ENCODE measurements at regions not wholly inside any gene's neighbourhood (a gene's known extent, or its start where the extent isn't known, plus 50 kb on each side); places are given as distances from the start of the nearest gene placed in this dataset.

- no peak for DNase-seq (ENCODE audit: low read depth in 6 of 9, low spot score in 9 of 9)
- Histone ChIP-seq H3K4me1 (ENCODE audit: control insufficient read depth in 2 of 2, insufficient read depth in 2 of 2, low read length in 2 of 2) (no peaks in the 10 kb centered on the region), H3K27ac (ENCODE audit: low read depth in 1 of 2, low read length in 1 of 2) (no peak overlapping the region), H3K4me3 (ENCODE audit: low read length in 2 of 2) (no peak overlapping the region), H3K9me3 (ENCODE audit: control insufficient read depth in 2 of 2, insufficient read depth in 1 of 2, low read length in 1 of 2) (no peaks in the 10 kb centered on the region), H3K27me3 (ENCODE audit: control insufficient read depth in 2 of 2, insufficient read depth in 1 of 2, low read length in 1 of 2) (no peaks in the 10 kb centered on the region), H3K36me3 (ENCODE audit: control insufficient read depth in 2 of 2, insufficient read depth in 2 of 2, low read length in 1 of 2) (no peaks in the 10 kb centered on the region)
- 82% methylated on average over 2 of the region's 2 CpGs for WGBS
Measured at GRCh38 chr5:93082981-93083380, 498.0 kb downstream of the NR2F1-AS1 start.

GRCh38 chr5:93079046-93079445, 502.0 kb downstream of the NR2F1-AS1 start:
- no peaks in the 10 kb centered on the region for H3K4me1 ChIP-seq (ENCODE audit: control insufficient read depth in 2 of 2, insufficient read depth in 2 of 2, low read length in 2 of 2)
- no peak overlapping the region for H3K4me3 ChIP-seq (ENCODE audit: low read length in 2 of 2)
- no peak for DNase-seq (ENCODE audit: low read depth in 6 of 9, low spot score in 9 of 9)
- 58% methylated on average over 2 of the region's 2 CpGs for WGBS
- H3K27ac ChIP-seq (ENCODE audit: low read depth in 1 of 2, low read length in 1 of 2) = no peak overlapping the region
- no peaks in the 10 kb centered on the region for H3K27me3 ChIP-seq (ENCODE audit: control insufficient read depth in 2 of 2, insufficient read depth in 1 of 2, low read length in 1 of 2)
- no peaks in the 10 kb centered on the region for H3K36me3 ChIP-seq (ENCODE audit: control insufficient read depth in 2 of 2, insufficient read depth in 2 of 2, low read length in 1 of 2)
- no peaks in the 10 kb centered on the region for H3K9me3 ChIP-seq (ENCODE audit: control insufficient read depth in 2 of 2, insufficient read depth in 1 of 2, low read length in 1 of 2)

- H3K4me1 ChIP-seq (ENCODE audit: control insufficient read depth in 2 of 2, insufficient read depth in 2 of 2, low read length in 2 of 2) = no peaks in the 10 kb centered on the region
- H3K27me3 ChIP-seq (ENCODE audit: control insufficient read depth in 2 of 2, insufficient read depth in 1 of 2, low read length in 1 of 2) = no peaks in the 10 kb centered on the region
- no peak overlapping the region for H3K4me3 ChIP-seq (ENCODE audit: low read length in 2 of 2)
- no peak overlapping the region for H3K27ac ChIP-seq (ENCODE audit: low read depth in 1 of 2, low read length in 1 of 2)
- no peaks in the 10 kb centered on the region for H3K9me3 ChIP-seq (ENCODE audit: control insufficient read depth in 2 of 2, insufficient read depth in 1 of 2, low read length in 1 of 2)
- H3K36me3 ChIP-seq (ENCODE audit: control insufficient read depth in 2 of 2, insufficient read depth in 2 of 2, low read length in 1 of 2) = no peaks in the 10 kb centered on the region
- DNase-seq (ENCODE audit: low read depth in 6 of 9, low spot score in 9 of 9) = no peak
- WGBS = 64% methylated on average over 11 of the region's 11 CpGs
Measured at GRCh38 chr5:93078082-93079038, 502.7 kb downstream of the NR2F1-AS1 start.

GRCh38 chr5:93076566-93076965, 504.5 kb downstream of the NR2F1-AS1 start:
- no peak overlapping the region for H3K4me3 ChIP-seq (ENCODE audit: low read length in 2 of 2)
- no peaks in the 10 kb centered on the region for H3K9me3 ChIP-seq (ENCODE audit: control insufficient read depth in 2 of 2, insufficient read depth in 1 of 2, low read length in 1 of 2)
- WGBS = 95% methylated on average over 4 of the region's 4 CpGs
- H3K27ac ChIP-seq (ENCODE audit: low read depth in 1 of 2, low read length in 1 of 2) = no peak overlapping the region
- DNase-seq (ENCODE audit: low read depth in 6 of 9, low spot score in 9 of 9) = no peak
- H3K4me1 ChIP-seq (ENCODE audit: control insufficient read depth in 2 of 2, insufficient read depth in 2 of 2, low read length in 2 of 2) = no peaks in the 10 kb centered on the region
- H3K27me3 ChIP-seq (ENCODE audit: control insufficient read depth in 2 of 2, insufficient read depth in 1 of 2, low read length in 1 of 2) = no peaks in the 10 kb centered on the region
- H3K36me3 ChIP-seq (ENCODE audit: control insufficient read depth in 2 of 2, insufficient read depth in 2 of 2, low read length in 1 of 2) = no peaks in the 10 kb centered on the region

- Histone ChIP-seq H3K4me3 (ENCODE audit: low read length in 2 of 2) (no peak overlapping the region), H3K36me3 (ENCODE audit: control insufficient read depth in 2 of 2, insufficient read depth in 2 of 2, low read length in 1 of 2) (no peaks in the 10 kb centered on the region), H3K4me1 (ENCODE audit: control insufficient read depth in 2 of 2, insufficient read depth in 2 of 2, low read length in 2 of 2) (no peaks in the 10 kb centered on the region), H3K27me3 (ENCODE audit: control insufficient read depth in 2 of 2, insufficient read depth in 1 of 2, low read length in 1 of 2) (no peaks in the 10 kb centered on the region), H3K9me3 (ENCODE audit: control insufficient read depth in 2 of 2, insufficient read depth in 1 of 2, low read length in 1 of 2) (no peaks in the 10 kb centered on the region), H3K27ac (ENCODE audit: low read depth in 1 of 2, low read length in 1 of 2) (no peak overlapping the region)
- no peak for DNase-seq (ENCODE audit: low read depth in 6 of 9, low spot score in 9 of 9)
- WGBS = 92% methylated on average over 2 of the region's 2 CpGs
Measured at GRCh38 chr5:93076096-93076495, 504.9 kb downstream of the NR2F1-AS1 start.

- H3K4me3 ChIP-seq (ENCODE audit: low read length in 2 of 2) = no peak overlapping the region
- H3K27ac ChIP-seq (ENCODE audit: low read depth in 1 of 2, low read length in 1 of 2) = no peak overlapping the region
- no peak for DNase-seq (ENCODE audit: low read depth in 6 of 9, low spot score in 9 of 9)
- WGBS = 97% methylated on average over 4 of the region's 4 CpGs
- H3K4me1 ChIP-seq (ENCODE audit: control insufficient read depth in 2 of 2, insufficient read depth in 2 of 2, low read length in 2 of 2) = no peaks in the 10 kb centered on the region
- H3K36me3 ChIP-seq (ENCODE audit: control insufficient read depth in 2 of 2, insufficient read depth in 2 of 2, low read length in 1 of 2) = no peaks in the 10 kb centered on the region
- H3K9me3 ChIP-seq (ENCODE audit: control insufficient read depth in 2 of 2, insufficient read depth in 1 of 2, low read length in 1 of 2) = no peaks in the 10 kb centered on the region
- no peaks in the 10 kb centered on the region for H3K27me3 ChIP-seq (ENCODE audit: control insufficient read depth in 2 of 2, insufficient read depth in 1 of 2, low read length in 1 of 2)
Measured at GRCh38 chr5:93073547-93073946, 507.5 kb downstream of the NR2F1-AS1 start.

- Histone ChIP-seq H3K4me1 (ENCODE audit: control insufficient read depth in 2 of 2, insufficient read depth in 2 of 2, low read length in 2 of 2) (no peaks in the 10 kb centered on the region), H3K9me3 (ENCODE audit: control insufficient read depth in 2 of 2, insufficient read depth in 1 of 2, low read length in 1 of 2) (no peaks in the 10 kb centered on the region), H3K4me3 (ENCODE audit: low read length in 2 of 2) (no peak overlapping the region), H3K27ac (ENCODE audit: low read depth in 1 of 2, low read length in 1 of 2) (no peak overlapping the region), H3K36me3 (ENCODE audit: control insufficient read depth in 2 of 2, insufficient read depth in 2 of 2, low read length in 1 of 2) (no peaks in the 10 kb centered on the region), H3K27me3 (ENCODE audit: control insufficient read depth in 2 of 2, insufficient read depth in 1 of 2, low read length in 1 of 2) (no peaks in the 10 kb centered on the region)
- no peak for DNase-seq (ENCODE audit: low read depth in 6 of 9, low spot score in 9 of 9)
- 93% methylated on average over 3 of the region's 3 CpGs for WGBS
Measured at GRCh38 chr5:93072831-93073459, 508.1 kb downstream of the NR2F1-AS1 start.

GRCh38 chr5:93071710-93072109, 509.3 kb downstream of the NR2F1-AS1 start:
- 93% methylated on average over 1 of the region's 1 CpG for WGBS
- no peaks in the 10 kb centered on the region for H3K36me3 ChIP-seq (ENCODE audit: control insufficient read depth in 2 of 2, insufficient read depth in 2 of 2, low read length in 1 of 2)
- no peak overlapping the region for H3K27ac ChIP-seq (ENCODE audit: low read depth in 1 of 2, low read length in 1 of 2)
- no peak overlapping the region for H3K4me3 ChIP-seq (ENCODE audit: low read length in 2 of 2)
- no peak for DNase-seq (ENCODE audit: low read depth in 6 of 9, low spot score in 9 of 9)
- no peaks in the 10 kb centered on the region for H3K4me1 ChIP-seq (ENCODE audit: control insufficient read depth in 2 of 2, insufficient read depth in 2 of 2, low read length in 2 of 2)
- no peaks in the 10 kb centered on the region for H3K27me3 ChIP-seq (ENCODE audit: control insufficient read depth in 2 of 2, insufficient read depth in 1 of 2, low read length in 1 of 2)
- H3K9me3 ChIP-seq (ENCODE audit: control insufficient read depth in 2 of 2, insufficient read depth in 1 of 2, low read length in 1 of 2) = no peaks in the 10 kb centered on the region

- 93% methylated on average over 6 of the region's 6 CpGs for WGBS
- H3K9me3 ChIP-seq (ENCODE audit: control insufficient read depth in 2 of 2, insufficient read depth in 1 of 2, low read length in 1 of 2) = no peaks in the 10 kb centered on the region
Measured at GRCh38 chr5:93070938-93071337, 510.1 kb downstream of the NR2F1-AS1 start.

More at GRCh38 chr5:93070938-93071337, 510.1 kb downstream of the NR2F1-AS1 start:
- H3K36me3 ChIP-seq (ENCODE audit: control insufficient read depth in 2 of 2, insufficient read depth in 2 of 2, low read length in 1 of 2) = no peaks in the 10 kb centered on the region
- H3K27me3 ChIP-seq (ENCODE audit: control insufficient read depth in 2 of 2, insufficient read depth in 1 of 2, low read length in 1 of 2) = no peaks in the 10 kb centered on the region
- H3K4me3 ChIP-seq (ENCODE audit: low read length in 2 of 2) = no peak overlapping the region
- no peak overlapping the region for H3K27ac ChIP-seq (ENCODE audit: low read depth in 1 of 2, low read length in 1 of 2)
- DNase-seq (ENCODE audit: low read depth in 6 of 9, low spot score in 9 of 9) = no peak
- H3K4me1 ChIP-seq (ENCODE audit: control insufficient read depth in 2 of 2, insufficient read depth in 2 of 2, low read length in 2 of 2) = no peaks in the 10 kb centered on the region
